Erythroblast (primary cell): ENCODE measurements at regions not wholly inside any gene's neighbourhood (a gene's known extent, or its start where the extent isn't known, plus 50 kb on each side); places are given as distances from the start of the nearest gene placed in this dataset.

Source experiments
- GATA1 ChIP-seq: IDR thresholded peaks from 2 replicates; pipeline ENCODE4 v1.6.1; 2011; ENCODE audit warnings: low read depth, mild to moderate bottlenecking, control low read depth, low read length, moderate library complexity
- POLR2A ChIP-seq: IDR thresholded peaks from 2 replicates; pipeline ENCODE4 v1.6.1; 2011; ENCODE audit warnings: mild to moderate bottlenecking, low read length

DNA sequence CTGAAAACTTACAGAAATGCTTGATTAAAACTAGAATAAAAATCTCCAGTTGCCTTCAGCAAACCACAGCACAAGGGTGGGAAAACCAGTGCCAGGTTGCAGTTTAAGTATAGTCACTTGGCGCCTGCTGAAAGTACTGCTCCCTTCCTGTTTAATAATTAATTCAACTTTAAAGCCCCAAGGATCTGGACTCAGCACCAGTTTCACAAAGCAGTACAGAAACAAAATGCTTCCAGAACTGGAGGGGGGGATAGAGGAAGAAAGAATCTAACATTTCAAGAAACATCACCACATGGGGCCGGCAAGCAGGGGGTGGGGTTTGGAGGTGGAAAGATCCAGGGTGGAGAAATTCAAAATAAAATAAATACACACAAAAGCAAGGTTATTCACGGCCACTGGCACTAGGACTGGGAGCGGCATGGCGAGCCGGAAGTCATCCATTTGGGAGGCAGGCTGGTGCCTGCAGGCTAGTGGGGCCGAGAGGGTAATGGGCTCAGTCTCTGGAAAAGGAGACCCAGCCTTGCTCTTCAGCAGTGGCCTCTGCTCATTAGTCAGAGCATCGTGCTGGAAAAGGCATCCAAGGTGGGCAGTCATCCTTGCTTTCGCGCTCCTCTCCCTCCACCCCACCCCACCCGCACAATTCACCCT lies 85.8 kb downstream of the POU3F3 start:
- TF ChIP-seq POLR2A (no peak), GATA1 (no peak)
